HuH-7 (cell line): ENCODE measurements at regions not wholly inside any gene's neighbourhood (a gene's known extent, or its start where the extent isn't known, plus 50 kb on each side); places are given as distances from the start of the nearest gene placed in this dataset.

Experiments used
- DNase-seq: peaks from one replicate; pipeline ENCODE4 v3.0.0; 2011; ENCODE audit warnings: low spot score

GRCh38 chr7:46203926-46204325, 282.9 kb upstream of the IGFBP3 start:
- DNase-seq: no peak

DNA sequence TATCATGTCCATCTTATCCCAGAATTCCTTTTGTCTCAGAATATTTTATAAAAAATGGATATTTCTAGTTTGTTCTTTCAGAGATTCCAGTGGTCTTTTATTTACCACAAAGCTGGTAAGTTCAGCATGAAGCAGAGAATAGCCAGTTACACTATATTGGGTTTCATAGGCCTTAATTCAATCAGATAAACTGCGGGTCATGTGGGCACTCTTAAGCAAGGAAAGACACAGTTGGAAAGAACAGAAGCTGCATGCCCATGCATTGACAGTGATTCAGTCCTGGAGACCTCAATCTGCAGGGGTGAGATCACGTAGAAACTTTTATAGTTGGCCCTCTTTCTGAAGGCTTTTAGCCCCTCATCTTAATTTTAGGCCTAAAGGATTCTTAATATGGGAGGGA, 281.3 kb upstream of the IGFBP3 start:
- DNase-seq: no peak

DNA sequence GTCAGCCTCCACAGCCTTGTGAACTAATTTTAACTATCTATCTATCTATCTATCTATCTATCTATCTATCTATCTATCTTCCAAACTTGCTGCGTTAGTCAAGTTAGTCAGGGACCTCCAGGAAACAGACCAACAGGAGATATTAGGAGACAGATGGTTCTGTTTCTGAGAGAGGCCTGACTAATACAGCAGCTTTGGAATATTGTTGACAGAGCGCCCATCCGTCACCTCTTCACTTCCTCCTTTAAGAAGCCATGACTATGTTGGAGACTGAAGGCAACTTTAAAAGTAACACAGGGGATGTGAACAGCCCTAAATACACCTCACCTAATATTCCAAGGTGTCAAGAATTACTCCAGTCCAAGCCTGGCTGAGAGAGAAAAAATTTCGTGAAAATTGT, 280.9 kb upstream of the IGFBP3 start:
- no peak for DNase-seq

DNA sequence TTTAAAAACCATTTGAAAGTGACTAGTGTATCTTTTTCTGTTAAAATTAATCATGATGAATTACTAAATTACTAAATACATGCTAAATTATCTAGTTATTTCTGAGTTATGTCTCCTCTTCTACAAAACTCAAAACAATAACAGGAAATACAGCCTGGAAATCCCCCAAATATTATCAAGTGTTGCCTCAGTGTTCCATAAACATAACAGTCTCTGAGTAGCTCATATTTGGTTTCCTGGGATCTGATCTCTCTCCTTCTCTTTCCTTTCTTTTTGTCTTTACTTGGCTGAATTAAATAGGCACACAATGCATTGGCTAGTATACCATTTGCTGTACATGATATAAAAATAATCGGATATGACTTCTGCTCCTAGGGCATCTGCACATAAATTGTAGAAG, 277.6 kb upstream of the IGFBP3 start:
- DNase-seq: no peak

GRCh38 chr7:46197785-46198540, 276.9 kb upstream of the IGFBP3 start:
- no peak for DNase-seq

GRCh38 chr7:46195934-46196333, 274.9 kb upstream of the IGFBP3 start:
- DNase-seq: no peak

- DNase-seq: no peak
Observed at GRCh38 chr7:46192271-46192670, 271.2 kb upstream of the IGFBP3 start.

DNA sequence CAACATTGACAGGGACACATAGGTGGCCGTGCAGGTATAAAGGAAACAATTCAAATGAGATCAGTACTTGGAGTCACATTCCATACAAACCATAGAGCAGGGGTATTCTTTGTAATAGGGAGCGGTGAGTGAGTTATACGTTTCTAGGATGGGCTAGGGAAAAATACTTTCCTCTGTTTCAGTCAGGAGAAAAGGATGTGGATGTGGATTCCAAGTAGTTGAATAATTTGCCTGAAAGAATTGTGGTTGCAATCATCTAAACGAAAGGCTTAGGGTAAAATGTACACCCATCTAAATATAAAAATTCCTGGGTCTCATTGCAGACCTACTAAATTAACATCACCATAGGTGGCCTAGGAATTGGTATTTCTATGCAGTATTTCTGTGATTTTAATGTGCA, 270.7 kb upstream of the IGFBP3 start:
- DNase-seq: no peak

GRCh38 chr7:46191296-46191695, 270.2 kb upstream of the IGFBP3 start:
- no peak for DNase-seq

GRCh38 chr7:46189255-46189790, 268.3 kb upstream of the IGFBP3 start:
- no peak for DNase-seq

DNA sequence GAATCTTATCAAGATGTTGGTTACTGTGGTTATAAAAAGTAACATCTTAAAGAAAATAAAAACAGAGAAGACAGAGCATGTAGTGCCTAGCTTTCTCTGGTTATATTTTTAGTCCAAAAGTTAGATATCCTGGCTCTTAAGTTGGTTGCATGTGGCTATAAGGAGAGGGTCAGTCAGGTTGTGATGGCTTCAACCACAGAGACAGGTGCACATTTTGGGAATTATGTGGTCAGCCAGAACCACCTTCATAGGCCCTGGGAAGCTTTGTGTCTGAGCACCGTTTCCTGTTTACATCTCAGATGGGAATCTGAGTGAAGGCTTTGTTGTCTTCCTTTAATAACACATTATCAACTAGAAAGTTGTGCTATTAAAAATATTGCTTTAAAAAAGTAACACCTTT, 265.1 kb upstream of the IGFBP3 start:
- DNase-seq: no peak

DNA sequence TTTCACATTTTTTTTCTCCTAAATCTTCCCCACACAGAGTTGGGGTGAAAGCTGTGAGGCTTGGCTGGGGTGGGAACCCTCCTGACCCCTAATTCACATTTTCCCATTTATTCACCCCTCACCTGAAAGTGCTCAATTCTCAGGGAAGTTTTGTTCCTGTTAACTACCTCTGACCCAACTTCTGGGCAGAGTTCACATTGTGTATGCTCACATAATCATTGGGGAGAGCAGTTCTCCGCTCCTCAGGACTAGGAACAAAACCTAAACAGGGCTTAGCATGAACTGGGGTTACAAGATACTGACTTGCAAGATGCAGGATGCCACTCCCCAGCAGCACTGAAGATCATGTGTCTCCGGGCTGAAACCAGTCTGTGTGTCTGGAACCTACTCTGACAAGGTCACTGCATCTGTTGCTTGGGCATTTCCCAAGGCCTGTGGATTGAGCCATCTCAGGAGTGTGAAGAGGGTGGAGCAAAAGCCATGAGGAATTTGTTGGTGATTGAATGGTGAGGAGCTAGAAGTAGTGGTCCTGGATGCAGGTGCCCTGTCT, 258.1 kb upstream of the IGFBP3 start:
- DNase-seq: no peak

- no peak for DNase-seq
Observed at GRCh38 chr7:46178661-46179060, 257.6 kb upstream of the IGFBP3 start.

GRCh38 chr7:46177821-46178220, 256.7 kb upstream of the IGFBP3 start:
- DNase-seq: no peak

DNA sequence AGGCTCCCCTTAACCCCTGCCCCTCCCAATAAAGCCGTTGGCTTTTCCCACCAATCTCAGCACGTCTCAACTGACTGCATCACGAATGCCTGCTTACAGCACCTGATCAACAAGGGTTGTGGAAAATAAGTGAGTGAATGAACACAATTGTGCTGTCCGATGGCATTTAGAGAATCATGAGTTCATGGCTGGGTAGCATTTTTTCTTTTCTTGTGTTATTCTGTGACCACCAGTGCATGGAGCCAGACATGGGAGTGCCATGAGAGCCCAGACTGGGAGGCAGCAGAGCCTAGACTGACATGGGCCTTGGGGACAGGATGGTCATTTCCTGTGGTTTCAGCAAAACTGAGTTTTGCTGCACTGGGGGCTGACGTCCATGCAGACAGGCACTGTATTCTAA, 254.1 kb upstream of the IGFBP3 start:
- DNase-seq: no peak

DNA sequence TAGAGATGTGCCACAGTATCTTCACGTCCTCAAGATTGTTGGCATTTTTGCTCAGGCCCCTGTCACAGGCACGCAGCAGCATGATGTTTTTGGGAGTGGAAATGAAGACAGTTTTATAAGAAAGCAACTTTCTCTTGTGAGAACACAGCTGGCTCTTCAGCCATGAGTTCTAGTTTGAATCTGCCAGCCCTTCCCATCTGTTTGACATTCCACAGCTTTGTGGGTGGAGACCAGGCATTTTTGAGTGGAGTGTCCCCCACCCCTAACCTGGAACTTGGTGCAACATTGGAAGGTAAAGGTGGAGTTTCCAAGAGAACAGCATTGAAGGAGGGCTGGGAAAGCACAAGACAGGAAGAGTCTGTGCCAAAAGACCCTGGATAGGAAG, 253.1 kb upstream of the IGFBP3 start:
- DNase-seq: no peak

GRCh38 chr7:46173476-46174195, 252.6 kb upstream of the IGFBP3 start:
- no peak for DNase-seq

DNA sequence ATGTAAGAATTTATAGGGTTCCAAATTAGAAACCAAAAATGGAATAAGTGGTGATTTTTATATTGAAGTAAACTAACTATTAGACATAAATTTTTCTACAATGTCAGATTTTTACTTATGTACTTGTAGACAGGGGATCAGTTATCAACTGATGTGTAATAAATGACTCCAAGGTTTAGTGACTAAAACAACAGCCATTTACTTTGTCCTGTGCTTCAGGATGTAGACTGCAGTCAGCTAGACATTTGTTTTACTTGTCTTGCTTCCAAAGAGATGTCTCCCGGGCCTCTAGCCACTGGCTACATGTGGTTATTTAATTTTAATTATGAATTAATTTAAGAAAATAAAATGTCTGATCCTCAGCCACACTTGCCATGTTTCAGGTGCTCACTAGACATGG, 249.7 kb upstream of the IGFBP3 start:
- DNase-seq: no peak

- DNase-seq: no peak
Observed at GRCh38 chr7:46170021-46170420, 248.9 kb upstream of the IGFBP3 start.

DNA sequence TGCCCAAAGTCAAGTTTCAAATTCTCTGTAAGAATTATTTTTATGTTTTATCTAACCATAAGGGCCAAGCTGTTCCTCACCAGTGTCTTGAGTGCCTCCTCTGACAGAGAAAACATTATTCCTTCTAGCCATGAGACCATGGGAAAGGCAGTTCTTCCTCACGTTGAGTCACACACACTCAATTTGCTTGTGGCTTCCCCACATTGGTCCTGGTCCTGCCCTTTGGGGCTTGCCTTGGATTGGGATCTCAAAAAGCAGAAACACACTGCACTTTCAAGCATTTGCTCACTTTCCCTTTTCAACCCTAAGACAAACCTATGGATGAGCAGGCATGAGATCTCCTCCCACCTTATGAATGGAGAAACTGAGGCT, 248.3 kb upstream of the IGFBP3 start:
- DNase-seq: no peak

- no peak for DNase-seq
Observed at GRCh38 chr7:46168671-46169383, 247.8 kb upstream of the IGFBP3 start.

DNA sequence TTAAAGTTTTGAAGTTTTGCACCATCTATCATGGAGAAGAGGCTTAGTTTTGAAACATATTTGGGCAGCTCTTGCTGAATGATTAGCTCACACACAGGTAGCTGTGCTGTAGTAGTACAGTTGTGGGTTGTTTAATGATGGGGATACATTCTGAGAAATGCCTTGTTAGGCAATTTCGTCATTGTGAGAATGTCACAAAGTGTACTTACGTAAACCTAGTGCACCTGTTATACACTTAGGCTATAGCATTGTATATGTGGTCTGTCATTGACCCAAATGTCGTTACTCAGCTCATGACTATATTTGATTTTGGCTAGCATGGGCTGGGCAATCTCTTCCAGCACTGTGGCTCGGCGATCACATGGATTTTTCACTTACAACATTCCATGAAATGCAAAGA, 247.2 kb upstream of the IGFBP3 start:
- DNase-seq: no peak

DNA sequence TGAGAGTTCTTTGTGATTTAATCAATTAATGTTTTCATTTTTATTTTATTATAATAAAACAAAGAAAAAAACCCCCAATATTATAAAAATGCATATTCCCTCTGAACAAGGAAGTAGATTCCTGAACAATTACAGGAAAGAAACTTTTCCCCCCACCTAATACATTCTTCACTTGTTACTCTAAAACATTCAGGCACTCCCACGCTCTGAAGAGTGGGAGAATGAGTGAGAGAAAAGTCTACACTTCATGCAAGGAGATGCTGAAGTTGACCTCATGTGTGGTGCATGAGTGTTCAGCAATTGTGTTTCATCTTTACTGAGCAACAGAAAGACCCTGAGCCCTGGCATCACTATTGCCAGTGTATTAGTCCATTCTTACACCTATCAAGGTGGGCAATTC, 244.2 kb upstream of the IGFBP3 start:
- DNase-seq: no peak
